GM10248 (cell line): ENCODE measurements at regions not wholly inside any gene's neighbourhood (a gene's known extent, or its start where the extent isn't known, plus 50 kb on each side); places are given as distances from the start of the nearest gene placed in this dataset.

ENCODE experiments used
- CTCF ChIA-PET: fragments of 300-600 bp; sonication (Branson Sonifier 250); formaldehyde crosslinking; extraction: SDS; loops from one replicate; lab custom pipeline; 2021; ENCODE audit warnings: antibody characterized with exemption; lab: Yijun Ruan, JAX
- POLR2A ChIA-PET: fragments of 350-650 bp; sonication (Branson Sonifier 250); formaldehyde crosslinking; extraction: SDS; loops from one replicate; lab custom pipeline; 2020; ENCODE audit warnings: antibody characterized with exemption; lab: Yijun Ruan, JAX
- DNase-seq: peaks from one replicate; pipeline ENCODE4 v3.0.0; 2012; ENCODE audit errors: extremely low spot score
- TF ChIP-seq, protein P1 (sequence below): IDR thresholded peaks from 2 replicates; pipeline ENCODE4 v1.5.1; 2012; ENCODE audit warnings: mild to moderate bottlenecking, low read depth; ENCODE audit errors: extremely low read depth, missing control alignments, control extremely low read depth

DNA sequence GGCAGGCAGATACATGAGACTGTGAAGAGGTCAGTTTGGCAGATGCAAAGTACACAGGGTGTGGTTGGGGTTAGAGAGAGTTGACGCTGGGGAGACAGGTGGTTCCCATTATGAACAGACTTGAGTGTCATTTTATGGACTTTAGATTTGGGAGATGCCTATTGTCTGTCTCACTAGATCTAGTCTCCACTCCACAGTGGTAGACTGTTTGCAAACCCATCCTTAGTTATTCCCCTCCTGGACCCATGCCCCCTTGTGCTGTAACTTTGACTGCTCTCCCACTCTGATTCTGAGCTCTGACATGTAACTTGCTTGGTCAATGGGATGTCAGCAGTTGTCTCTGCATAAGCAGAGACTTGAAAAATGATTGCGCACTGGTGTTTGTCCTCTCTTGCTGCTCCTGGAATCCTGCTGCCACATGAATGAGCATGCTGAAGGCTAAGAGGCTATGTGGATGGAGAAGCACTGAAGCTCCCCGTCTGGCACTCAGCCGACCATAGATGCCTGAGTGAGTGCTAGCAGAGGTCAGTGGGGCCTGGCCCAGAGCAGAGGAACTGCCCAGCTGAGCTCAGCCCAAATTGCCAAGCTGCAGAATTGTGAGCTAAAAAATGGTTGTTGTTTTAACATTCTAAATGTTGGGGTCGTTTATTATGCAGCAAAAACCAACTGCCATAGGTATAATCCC, 88.2 kb downstream of the FAM43A start:
- ChIA-PET CTCF (no interaction called here), POLR2A (interaction anchor here (0.5 kb wide), 1 partner anchor 767 kb away, joined by 3 read pairs; no protein-coding TSS in a partner anchor)
- DNase-seq: no peak
- TF ChIP-seq, protein P1, sequence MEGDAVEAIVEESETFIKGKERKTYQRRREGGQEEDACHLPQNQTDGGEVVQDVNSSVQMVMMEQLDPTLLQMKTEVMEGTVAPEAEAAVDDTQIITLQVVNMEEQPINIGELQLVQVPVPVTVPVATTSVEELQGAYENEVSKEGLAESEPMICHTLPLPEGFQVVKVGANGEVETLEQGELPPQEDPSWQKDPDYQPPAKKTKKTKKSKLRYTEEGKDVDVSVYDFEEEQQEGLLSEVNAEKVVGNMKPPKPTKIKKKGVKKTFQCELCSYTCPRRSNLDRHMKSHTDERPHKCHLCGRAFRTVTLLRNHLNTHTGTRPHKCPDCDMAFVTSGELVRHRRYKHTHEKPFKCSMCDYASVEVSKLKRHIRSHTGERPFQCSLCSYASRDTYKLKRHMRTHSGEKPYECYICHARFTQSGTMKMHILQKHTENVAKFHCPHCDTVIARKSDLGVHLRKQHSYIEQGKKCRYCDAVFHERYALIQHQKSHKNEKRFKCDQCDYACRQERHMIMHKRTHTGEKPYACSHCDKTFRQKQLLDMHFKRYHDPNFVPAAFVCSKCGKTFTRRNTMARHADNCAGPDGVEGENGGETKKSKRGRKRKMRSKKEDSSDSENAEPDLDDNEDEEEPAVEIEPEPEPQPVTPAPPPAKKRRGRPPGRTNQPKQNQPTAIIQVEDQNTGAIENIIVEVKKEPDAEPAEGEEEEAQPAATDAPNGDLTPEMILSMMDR: no peak

DNA sequence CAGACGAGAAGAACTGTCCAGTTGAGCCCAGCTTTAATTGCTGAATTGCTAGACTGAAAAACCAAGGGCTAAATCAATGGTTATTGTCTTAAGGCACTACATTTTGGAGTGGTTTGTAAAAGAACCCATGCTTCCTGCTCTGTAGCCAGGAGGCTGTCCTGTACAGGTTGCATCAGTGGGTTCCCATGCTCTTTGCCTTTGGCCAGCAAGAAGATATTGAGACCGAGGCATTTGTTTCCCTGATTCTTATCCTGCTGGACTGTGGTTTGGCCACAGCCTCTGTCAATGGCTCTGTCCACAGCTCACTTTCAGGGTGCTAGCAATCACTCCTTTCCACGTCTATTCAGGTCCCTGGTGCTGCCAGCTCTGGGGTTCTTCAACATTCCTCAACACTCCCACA, 89.6 kb downstream of the FAM43A start:
- POLR2A ChIA-PET: no interaction called here
- no peak for DNase-seq
- CTCF ChIA-PET: no interaction called here
- TF ChIP-seq, protein P1: no peak

DNA sequence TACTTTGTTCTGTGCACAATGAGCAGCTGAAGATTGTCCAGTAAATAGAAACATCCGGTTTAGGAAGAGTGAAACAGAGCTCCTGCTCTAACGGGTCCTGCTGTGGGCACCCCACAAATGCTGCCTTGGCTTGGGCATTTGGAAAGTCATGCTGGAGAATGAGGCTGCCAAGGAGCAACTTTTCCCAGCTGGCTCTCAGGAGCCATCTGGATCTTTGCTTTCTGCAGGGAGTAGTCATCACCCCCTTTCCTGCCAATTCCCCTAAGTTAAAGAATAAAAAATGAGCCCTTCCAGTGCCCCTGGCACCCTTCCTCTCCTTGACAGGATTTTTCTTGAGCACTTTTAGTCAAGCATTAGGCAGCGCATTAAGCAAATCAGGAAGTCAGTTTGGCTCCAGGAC, 90.0 kb downstream of the FAM43A start:
- ChIA-PET POLR2A (no interaction called here), CTCF (no interaction called here)
- TF ChIP-seq, protein P1: no peak

DNA sequence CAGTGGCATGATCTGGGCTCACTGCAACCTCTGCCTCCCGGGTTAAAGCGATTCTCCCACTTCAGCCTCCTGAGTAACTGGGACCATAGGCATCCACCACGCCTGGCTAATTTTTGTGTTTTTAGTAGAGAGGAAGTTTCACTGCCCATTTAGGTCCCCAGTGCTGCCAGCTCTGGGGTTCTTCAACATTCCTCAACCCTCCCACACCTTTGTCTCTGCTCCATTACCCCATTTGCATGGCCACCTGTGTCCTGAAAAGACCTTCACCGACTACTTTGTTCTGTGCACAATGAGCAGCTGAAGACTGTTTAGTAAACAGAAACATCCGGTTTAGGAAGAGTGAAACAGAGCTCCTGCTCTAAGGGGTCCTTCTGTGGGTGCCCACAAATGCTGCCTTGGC, 92.0 kb downstream of the FAM43A start:
- no peak for DNase-seq
- ChIA-PET POLR2A (no interaction called here), CTCF (interaction anchor here (1.0 kb wide), 1 partner anchor 11 kb away, joined by 3 read pairs; no protein-coding TSS in a partner anchor)

More for the DNA sequence above, 90.0 kb downstream of the FAM43A start:
- DNase-seq: no peak

DNA sequence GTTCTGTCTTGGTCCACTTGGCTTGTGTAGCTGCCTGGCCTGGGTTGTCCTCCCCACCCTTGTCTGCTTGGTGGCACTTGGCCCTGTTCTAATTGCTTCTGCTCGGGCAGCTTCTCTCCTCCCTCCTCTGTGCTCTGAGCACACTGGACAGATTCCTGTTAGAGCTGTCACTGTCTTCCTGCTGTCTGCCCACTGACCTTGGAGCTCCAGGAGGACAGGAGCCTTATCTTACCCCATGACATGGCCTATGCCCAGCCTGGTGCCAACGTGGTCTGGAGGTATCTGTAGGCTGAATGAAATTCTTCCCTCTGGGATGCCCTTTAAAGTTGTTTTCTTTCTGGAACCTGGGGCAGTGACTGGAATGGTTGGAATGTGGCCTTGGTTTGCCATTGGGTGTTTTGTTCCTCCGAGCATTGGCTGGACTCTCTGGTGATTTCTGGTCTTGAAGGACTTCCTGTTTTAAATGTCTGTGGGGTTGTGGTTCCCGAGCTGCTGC, 94.1 kb downstream of the FAM43A start:
- POLR2A ChIA-PET: no interaction called here
- no peak for DNase-seq
- CTCF ChIA-PET: interaction anchor here (0.7 kb wide), 1 partner anchor 11 kb away, joined by 4 read pairs; no protein-coding TSS in a partner anchor
- TF ChIP-seq, protein P1: no peak

More for the DNA sequence above, 92.0 kb downstream of the FAM43A start:
- TF ChIP-seq, protein P1: no peak

DNA sequence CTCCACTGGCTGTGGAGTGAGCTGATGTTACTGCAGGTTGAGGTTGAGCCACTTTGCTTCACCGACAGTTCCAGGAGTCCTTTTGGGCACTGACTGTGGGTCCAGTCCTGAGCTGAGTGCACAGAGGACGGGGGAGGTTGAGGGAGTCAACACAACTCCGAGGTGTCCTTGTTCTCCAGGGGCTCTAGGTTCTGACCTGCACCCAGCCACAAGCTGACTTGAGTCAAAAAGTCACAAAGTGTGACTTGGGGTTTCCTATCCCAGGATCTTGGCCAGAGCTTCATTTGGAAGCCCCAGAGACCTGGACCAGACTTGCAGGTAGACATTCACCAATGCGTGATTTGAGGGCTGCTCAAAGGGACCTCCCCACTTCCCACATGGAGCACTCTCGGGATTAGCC, 95.0 kb downstream of the FAM43A start:
- TF ChIP-seq, protein P1: no peak
- no peak for DNase-seq
- ChIA-PET POLR2A (no interaction called here), CTCF (interaction anchor here (0.7 kb wide), 1 partner anchor 11 kb away, joined by 4 read pairs; no protein-coding TSS in a partner anchor)
